ENCODE measurements at regions not wholly inside any gene's neighbourhood (a gene's known extent, or its start where the extent isn't known, plus 50 kb on each side); places are given as distances from the start of the nearest gene placed in this dataset.

DNA sequence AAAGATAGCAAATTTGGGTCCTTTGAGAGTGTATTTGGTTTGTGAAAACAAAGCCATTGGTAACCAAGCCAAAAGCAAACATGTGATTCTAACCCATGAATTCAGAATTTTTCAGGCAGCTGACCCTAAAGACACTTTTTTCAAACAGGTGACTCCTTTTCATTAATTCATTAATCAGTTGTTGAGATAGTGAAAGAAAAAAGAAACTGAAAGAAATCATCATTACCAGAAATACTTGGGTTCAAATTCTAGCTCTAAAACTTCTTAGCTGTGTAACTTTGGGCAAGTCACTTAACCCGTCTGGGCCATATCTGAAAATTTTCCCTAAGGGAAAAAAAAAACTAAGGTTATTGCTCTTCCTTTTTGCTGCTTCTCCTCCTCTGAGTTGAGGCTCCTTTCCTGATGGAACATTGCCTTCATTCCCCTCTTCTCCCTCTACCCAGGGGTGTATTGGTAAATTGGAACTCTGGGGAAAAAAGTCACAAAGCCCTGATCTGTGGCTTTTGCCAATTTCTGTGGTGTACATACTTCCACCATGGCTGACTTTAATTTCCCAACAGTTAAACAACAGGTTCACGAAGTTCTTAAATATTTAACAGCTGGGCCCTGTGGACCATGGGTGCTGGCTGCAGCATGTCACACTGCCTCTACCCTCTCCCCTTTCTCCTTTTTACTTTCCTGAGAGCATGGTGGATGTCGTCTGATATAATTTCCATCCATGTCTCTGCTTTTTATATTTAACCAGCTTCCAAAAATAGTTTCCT is 120.3 kb downstream of the ASB7 start:
- Histone ChIP-seq H3K9me3 (ENCODE audit: control insufficient read depth, insufficient read depth, low read length) (no peaks in the 10 kb centered on the region), H3K4me1 (ENCODE audit: control insufficient read depth, insufficient read depth, low read length) (no peaks in the 10 kb centered on the region)

DNA sequence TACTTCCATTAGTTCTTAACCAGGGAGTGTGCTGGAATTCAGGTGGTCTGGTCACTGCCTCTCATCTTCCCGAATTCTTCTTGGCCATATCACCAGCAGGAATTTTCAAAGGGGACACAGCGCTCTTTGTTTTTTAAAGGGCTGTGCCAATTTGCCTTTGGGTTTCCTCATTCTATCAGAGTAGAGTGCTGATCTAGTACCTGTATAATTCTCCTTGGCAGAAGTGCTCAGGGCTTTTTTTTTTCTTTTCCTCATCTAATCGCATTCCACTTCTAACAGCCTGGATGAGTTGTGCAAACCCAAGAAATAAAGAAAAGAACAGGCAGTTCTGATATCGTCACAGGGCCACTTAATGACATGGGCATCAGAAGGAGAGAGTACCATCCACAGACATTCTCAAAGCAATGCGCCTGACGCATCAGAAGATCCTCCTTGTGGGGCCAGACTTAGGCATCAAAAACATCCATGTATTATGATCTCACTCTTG is 121.0 kb downstream of the ASB7 start:
- H3K36me3 ChIP-seq (ENCODE audit: control insufficient read depth, insufficient read depth, low read length), result no peaks in the 10 kb centered on the region
- no peaks in the 10 kb centered on the region for H3K27me3 ChIP-seq (ENCODE audit: control insufficient read depth, insufficient read depth, low read length)
- no peak overlapping the region for H3K27ac ChIP-seq (ENCODE audit: low read depth, low read length)
- no peaks in the 10 kb centered on the region for H3K9me3 ChIP-seq (ENCODE audit: control insufficient read depth, insufficient read depth, low read length)
- 0 out of 2 replicates have a peak, but pooled peaks cover 4% of the 10 kb centered on the region for H3K4me1 ChIP-seq (ENCODE audit: control insufficient read depth, insufficient read depth, low read length)
- no peak overlapping the region for H3K4me3 ChIP-seq (ENCODE audit: low read depth, low read length)
- H3K9ac ChIP-seq (ENCODE audit: low read depth, low read length), result no peak overlapping the region

More for the DNA sequence above, 120.3 kb downstream of the ASB7 start:
- Histone ChIP-seq H3K27ac (ENCODE audit: low read depth, low read length) (no peak overlapping the region), H3K4me3 (ENCODE audit: low read depth, low read length) (no peak overlapping the region), H3K9ac (ENCODE audit: low read depth, low read length) (no peak overlapping the region), H3K36me3 (ENCODE audit: control insufficient read depth, insufficient read depth, low read length) (no peaks in the 10 kb centered on the region), H3K27me3 (ENCODE audit: control insufficient read depth, insufficient read depth, low read length) (no peaks in the 10 kb centered on the region)

DNA sequence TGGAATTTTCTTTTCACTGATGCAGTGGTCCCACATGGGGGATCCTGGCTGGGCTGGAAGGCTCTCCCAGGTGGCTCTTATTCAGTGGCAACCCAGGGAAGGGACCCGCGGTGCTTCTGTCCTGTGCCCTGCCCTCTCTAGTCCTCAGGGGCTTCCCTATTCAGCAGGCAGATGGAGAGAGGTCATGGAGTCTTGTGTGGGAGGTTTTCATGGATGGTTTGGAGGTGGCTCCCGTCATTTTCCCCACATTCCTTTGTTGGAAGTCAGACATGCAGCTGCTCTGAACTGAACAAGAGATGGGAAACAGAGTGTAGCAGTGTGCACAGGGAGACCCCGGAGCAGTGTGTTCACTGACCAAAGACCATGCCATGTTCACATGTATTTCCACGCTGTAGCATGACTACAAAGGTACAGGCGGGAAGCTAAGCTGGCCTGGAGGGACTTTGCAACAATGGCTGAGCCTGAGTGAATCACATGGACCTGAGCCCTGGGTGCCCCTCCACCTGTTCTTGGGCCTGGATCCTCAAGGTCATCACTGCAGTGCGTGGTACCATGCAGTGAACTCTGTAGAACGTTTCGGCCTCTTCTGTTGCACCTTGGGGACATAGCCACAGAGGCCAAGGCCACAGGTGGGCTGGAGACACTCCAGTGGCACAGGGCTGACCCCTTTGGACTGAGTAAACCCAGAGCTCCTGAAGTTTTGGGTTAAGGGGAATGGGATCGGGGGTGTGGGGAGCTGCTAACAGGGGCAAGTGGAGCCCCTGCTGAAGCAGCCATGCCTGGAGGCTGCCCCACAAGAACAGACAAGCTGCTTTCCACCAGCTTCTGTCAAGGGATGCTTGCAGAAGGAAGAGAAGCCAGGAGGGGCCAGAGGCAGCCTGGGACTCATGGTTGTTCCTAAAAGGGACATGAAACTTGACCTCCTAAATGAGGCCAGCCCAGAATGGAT is 123.0 kb downstream of the ASB7 start:
- Histone ChIP-seq H3K4me1 (ENCODE audit: control insufficient read depth, insufficient read depth, low read length) (0 out of 2 replicates have a peak, but pooled peaks cover 4% of the 10 kb centered on the region), H3K4me3 (ENCODE audit: low read depth, low read length) (no peak overlapping the region), H3K36me3 (ENCODE audit: control insufficient read depth, insufficient read depth, low read length) (no peaks in the 10 kb centered on the region), H3K9ac (ENCODE audit: low read depth, low read length) (no peak overlapping the region), H3K27ac (ENCODE audit: low read depth, low read length) (no peak overlapping the region), H3K27me3 (ENCODE audit: control insufficient read depth, insufficient read depth, low read length) (no peaks in the 10 kb centered on the region), H3K9me3 (ENCODE audit: control insufficient read depth, insufficient read depth, low read length) (no peaks in the 10 kb centered on the region)

DNA sequence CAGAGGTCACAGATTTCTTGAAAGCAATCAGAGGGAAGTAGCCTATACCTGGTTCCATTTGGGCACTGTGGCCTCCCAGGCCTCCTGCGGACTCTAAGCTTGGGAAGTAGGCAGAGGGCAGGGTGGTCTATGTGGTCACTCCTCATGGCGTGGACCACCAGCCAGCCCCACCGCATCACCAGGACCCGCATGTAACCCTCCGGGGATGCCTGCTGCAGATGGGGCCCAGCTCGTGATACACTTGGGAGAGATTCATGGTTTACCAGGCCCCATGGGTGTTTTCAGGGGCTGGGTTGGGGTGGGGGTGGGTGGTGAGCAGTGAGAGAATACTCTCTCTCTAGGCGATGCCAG is 123.7 kb downstream of the ASB7 start:
- 0 out of 2 replicates have a peak, but pooled peaks cover 4% of the 10 kb centered on the region for H3K4me1 ChIP-seq (ENCODE audit: control insufficient read depth, insufficient read depth, low read length)
- H3K27ac ChIP-seq (ENCODE audit: low read depth, low read length), result no peak overlapping the region
- H3K4me3 ChIP-seq (ENCODE audit: low read depth, low read length), result no peak overlapping the region
- no peak overlapping the region for H3K9ac ChIP-seq (ENCODE audit: low read depth, low read length)
- no peaks in the 10 kb centered on the region for H3K9me3 ChIP-seq (ENCODE audit: control insufficient read depth, insufficient read depth, low read length)
- no peaks in the 10 kb centered on the region for H3K36me3 ChIP-seq (ENCODE audit: control insufficient read depth, insufficient read depth, low read length)
- no peaks in the 10 kb centered on the region for H3K27me3 ChIP-seq (ENCODE audit: control insufficient read depth, insufficient read depth, low read length)

GRCh38 chr15:100726421-100727190 is 124.2 kb downstream of the ASB7 start:
- no peaks in the 10 kb centered on the region for H3K27me3 ChIP-seq (ENCODE audit: control insufficient read depth, insufficient read depth, low read length)
- no peak overlapping the region for H3K4me3 ChIP-seq (ENCODE audit: low read depth, low read length)
- H3K9me3 ChIP-seq (ENCODE audit: control insufficient read depth, insufficient read depth, low read length), result no peaks in the 10 kb centered on the region
- 0 out of 2 replicates have a peak, but pooled peaks cover 4% of the 10 kb centered on the region for H3K4me1 ChIP-seq (ENCODE audit: control insufficient read depth, insufficient read depth, low read length)
- no peak overlapping the region for H3K27ac ChIP-seq (ENCODE audit: low read depth, low read length)
- no peaks in the 10 kb centered on the region for H3K36me3 ChIP-seq (ENCODE audit: control insufficient read depth, insufficient read depth, low read length)
- H3K9ac ChIP-seq (ENCODE audit: low read depth, low read length), result no peak overlapping the region

DNA sequence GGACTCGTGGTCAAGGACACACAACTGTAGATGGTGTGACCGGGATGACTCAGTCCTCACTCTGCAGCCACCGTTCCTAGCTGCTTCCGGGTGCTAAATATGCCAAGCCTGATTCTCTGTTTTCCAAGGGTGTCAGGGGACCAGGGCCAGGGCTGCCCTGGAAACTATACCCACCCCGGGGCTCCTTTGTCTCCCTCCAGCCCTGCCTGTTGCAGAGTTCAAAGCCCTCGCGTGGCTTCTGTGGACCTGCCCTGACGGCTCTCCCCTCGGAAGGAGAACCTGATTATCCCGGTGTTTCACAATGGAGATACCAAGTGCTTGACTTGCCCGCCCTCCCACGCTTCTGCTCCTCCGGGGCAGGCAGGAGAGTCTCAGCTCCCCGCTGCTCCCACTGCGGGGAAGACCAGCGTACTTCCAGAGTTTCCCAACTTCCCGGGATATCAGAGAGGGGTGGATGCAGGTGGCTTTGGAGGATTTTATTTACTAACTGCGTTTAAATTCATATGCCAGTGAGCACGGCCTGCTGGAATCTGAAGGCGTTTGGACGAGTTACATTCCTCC is 125.0 kb downstream of the ASB7 start:
- Histone ChIP-seq H3K27ac (ENCODE audit: low read depth, low read length) (no peak overlapping the region), H3K36me3 (ENCODE audit: control insufficient read depth, insufficient read depth, low read length) (no peaks in the 10 kb centered on the region), H3K27me3 (ENCODE audit: control insufficient read depth, insufficient read depth, low read length) (no peaks in the 10 kb centered on the region), H3K9ac (ENCODE audit: low read depth, low read length) (no peak overlapping the region), H3K9me3 (ENCODE audit: control insufficient read depth, insufficient read depth, low read length) (no peaks in the 10 kb centered on the region), H3K4me1 (ENCODE audit: control insufficient read depth, insufficient read depth, low read length) (0 out of 2 replicates have a peak, but pooled peaks cover 4% of the 10 kb centered on the region), H3K4me3 (ENCODE audit: low read depth, low read length) (no peak overlapping the region)

- no peaks in the 10 kb centered on the region for H3K27me3 ChIP-seq (ENCODE audit: control insufficient read depth, insufficient read depth, low read length)
- no peak overlapping the region for H3K4me3 ChIP-seq (ENCODE audit: low read depth, low read length)
- H3K36me3 ChIP-seq (ENCODE audit: control insufficient read depth, insufficient read depth, low read length), result no peaks in the 10 kb centered on the region
- H3K27ac ChIP-seq (ENCODE audit: low read depth, low read length), result no peak overlapping the region
- H3K9me3 ChIP-seq (ENCODE audit: control insufficient read depth, insufficient read depth, low read length), result no peaks in the 10 kb centered on the region
- H3K9ac ChIP-seq (ENCODE audit: low read depth, low read length), result no peak overlapping the region
- 0 out of 2 replicates have a peak, but pooled peaks cover 4% of the 10 kb centered on the region for H3K4me1 ChIP-seq (ENCODE audit: control insufficient read depth, insufficient read depth, low read length)
These were observed 126.2 kb downstream of the ASB7 start for GRCh38 chr15:100728371-100729201.

GRCh38 chr15:100729461-100729860 is 127.1 kb downstream of the ASB7 start:
- Histone ChIP-seq H3K9ac (ENCODE audit: low read depth, low read length) (no peak overlapping the region), H3K9me3 (ENCODE audit: control insufficient read depth, insufficient read depth, low read length) (no peaks in the 10 kb centered on the region), H3K36me3 (ENCODE audit: control insufficient read depth, insufficient read depth, low read length) (no peaks in the 10 kb centered on the region), H3K27me3 (ENCODE audit: control insufficient read depth, insufficient read depth, low read length) (no peaks in the 10 kb centered on the region), H3K27ac (ENCODE audit: low read depth, low read length) (no peak overlapping the region), H3K4me3 (ENCODE audit: low read depth, low read length) (no peak overlapping the region), H3K4me1 (ENCODE audit: control insufficient read depth, insufficient read depth, low read length) (0 out of 2 replicates have a peak, but pooled peaks cover 4% of the 10 kb centered on the region)

- H3K27me3 ChIP-seq (ENCODE audit: control insufficient read depth, insufficient read depth, low read length), result no peaks in the 10 kb centered on the region
- no peaks in the 10 kb centered on the region for H3K36me3 ChIP-seq (ENCODE audit: control insufficient read depth, insufficient read depth, low read length)
- no peak overlapping the region for H3K4me3 ChIP-seq (ENCODE audit: low read depth, low read length)
- H3K9me3 ChIP-seq (ENCODE audit: control insufficient read depth, insufficient read depth, low read length), result no peaks in the 10 kb centered on the region
- no peak overlapping the region for H3K9ac ChIP-seq (ENCODE audit: low read depth, low read length)
- 0 out of 2 replicates have a peak, but pooled peaks cover 4% of the 10 kb centered on the region for H3K4me1 ChIP-seq (ENCODE audit: control insufficient read depth, insufficient read depth, low read length)
- no peak overlapping the region for H3K27ac ChIP-seq (ENCODE audit: low read depth, low read length)
These were observed 127.7 kb downstream of the ASB7 start for GRCh38 chr15:100730129-100730528.

Measured in HUES48 (cell line).